HEK293T (cell line): ENCODE measurements at regions not wholly inside any gene's neighbourhood (a gene's known extent, or its start where the extent isn't known, plus 50 kb on each side); places are given as distances from the start of the nearest gene placed in this dataset.
"Not testable (repeated sequence)": the region's sequence is repeated elsewhere in the genome, so short reads cannot be mapped to it uniquely, and the experiment has no call there.

Source experiments
- CTCF ChIA-PET: fragments of 350-600 bp; formaldehyde crosslinking; extraction: SDS; loops from one replicate; lab custom pipeline; 2021; ENCODE audit warnings: antibody characterized with exemption, inconsistent platforms; lab: Yijun Ruan, JAX
- POLR2A ChIA-PET: fragments of 350-600 bp; formaldehyde crosslinking; extraction: SDS; loops from one replicate; lab custom pipeline; 2020; ENCODE audit warnings: antibody characterized with exemption, inconsistent platforms; lab: Yijun Ruan, JAX
- DNase-seq: peaks from one replicate; pipeline ENCODE4 v3.0.0; 2012; ENCODE audit warnings: mixed read lengths; ENCODE audit errors: extremely low spot score
- ARNT ChIP-seq: fragments of 450-650 bp; IDR thresholded peaks from 2 replicates; pipeline ENCODE4 v1.6.1; 2017; ENCODE audit warnings: mild to moderate bottlenecking
- BHLHE40 ChIP-seq: fragments of 450-650 bp; IDR thresholded peaks from 2 replicates; pipeline ENCODE4 v1.6.1; 2016; ENCODE audit warnings: mild to moderate bottlenecking, moderate library complexity, borderline replicate concordance
- CTBP1 ChIP-seq: fragments of 450-650 bp; IDR thresholded peaks from 2 replicates; pipeline ENCODE4 v1.6.1; 2016; ENCODE audit warnings: borderline replicate concordance
- ELF4 ChIP-seq: fragments of 450-650 bp; IDR thresholded peaks from 2 replicates; pipeline ENCODE4 v1.6.1; 2017; ENCODE audit warnings: antibody characterized with exemption
- FOXA1 ChIP-seq: fragments of 450-650 bp; IDR thresholded peaks from 2 replicates; pipeline ENCODE4 v1.6.1; 2016; ENCODE audit warnings: mild to moderate bottlenecking
- FOXK2 ChIP-seq: fragments of 450-650 bp; IDR thresholded peaks from 2 replicates; pipeline ENCODE4 v1.6.1; 2016; ENCODE audit warnings: mild to moderate bottlenecking
- FOXM1 ChIP-seq: fragments of 450-650 bp; IDR thresholded peaks from 2 replicates; pipeline ENCODE4 v1.6.1; 2017; ENCODE audit warnings: mild to moderate bottlenecking, borderline replicate concordance
- HDGF ChIP-seq: fragments of 450-650 bp; IDR thresholded peaks from 2 replicates; pipeline ENCODE4 v1.6.1; 2017; ENCODE audit warnings: antibody characterized with exemption, borderline replicate concordance
- L3MBTL2 ChIP-seq: fragments of 450-650 bp; conservative IDR thresholded peaks from 2 replicates; pipeline ENCODE4 v1.6.1; 2016; ENCODE audit warnings: mild to moderate bottlenecking
- LEF1 ChIP-seq: fragments of 450-650 bp; IDR thresholded peaks from 2 replicates; pipeline ENCODE4 v1.6.1; 2017; ENCODE audit warnings: mild to moderate bottlenecking, borderline replicate concordance
- NFRKB ChIP-seq: fragments of 450-650 bp; IDR thresholded peaks from 2 replicates; pipeline ENCODE4 v1.6.1; 2016; ENCODE audit warnings: mild to moderate bottlenecking, moderate library complexity
- SP1 ChIP-seq: fragments of 450-650 bp; IDR thresholded peaks from 2 replicates; pipeline ENCODE4 v1.6.1; 2017
- SUZ12 ChIP-seq: fragments of 450-650 bp; IDR thresholded peaks from 2 replicates; pipeline ENCODE4 v1.6.1; 2016; ENCODE audit warnings: mild to moderate bottlenecking
- TARDBP ChIP-seq: fragments of 450-650 bp; IDR thresholded peaks from 2 replicates; pipeline ENCODE4 v1.6.1; 2016
- ZNF384 ChIP-seq: fragments of 450-650 bp; IDR thresholded peaks from 2 replicates; pipeline ENCODE4 v1.6.1; 2016
- TF ChIP-seq, protein P1 (sequence below): fragments of 450-650 bp; IDR thresholded peaks from 2 replicates; pipeline ENCODE4 v1.6.1; 2016

DNA sequence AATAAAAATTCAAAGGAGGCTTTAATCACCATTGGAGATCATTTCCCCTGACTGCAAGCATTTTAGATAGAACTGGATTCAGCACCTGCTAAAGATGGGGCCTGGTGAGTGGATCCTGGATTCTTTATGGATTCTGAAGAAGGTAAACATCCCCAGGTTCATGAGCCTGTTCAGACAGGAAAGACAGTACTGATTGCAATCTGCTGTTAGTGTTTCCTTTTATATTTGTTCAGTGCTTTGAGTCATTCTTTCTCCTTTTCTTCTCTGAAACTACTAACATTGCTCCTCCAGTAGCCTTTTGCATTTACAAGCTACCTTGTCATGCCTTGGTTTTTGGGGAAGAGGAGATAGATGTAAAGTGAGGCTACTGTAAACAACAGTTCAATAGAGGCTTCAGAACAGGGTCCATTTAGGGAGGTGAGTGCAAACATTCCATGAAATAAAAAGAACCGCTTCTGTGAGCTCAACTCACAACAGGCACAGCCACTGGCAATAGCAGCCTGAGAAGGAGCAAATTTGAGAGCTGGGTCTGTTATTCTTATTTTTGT is 66.4 kb upstream of the PRL start:
- ChIA-PET CTCF (no interaction called here), POLR2A (no interaction called here)
- DNase-seq = no peak
- TF ChIP-seq FOXK2 (no peak), L3MBTL2 (no peak), LEF1 (no peak), SUZ12 (no peak), ARNT (no peak), HDGF (no peak), TARDBP (no peak), NFRKB (no peak), ELF4 (no peak), FOXM1 (no peak), CTBP1 (no peak), ZNF384 (no peak), SP1 (no peak), FOXA1 (no peak), BHLHE40 (no peak)
- TF ChIP-seq, protein P1, sequence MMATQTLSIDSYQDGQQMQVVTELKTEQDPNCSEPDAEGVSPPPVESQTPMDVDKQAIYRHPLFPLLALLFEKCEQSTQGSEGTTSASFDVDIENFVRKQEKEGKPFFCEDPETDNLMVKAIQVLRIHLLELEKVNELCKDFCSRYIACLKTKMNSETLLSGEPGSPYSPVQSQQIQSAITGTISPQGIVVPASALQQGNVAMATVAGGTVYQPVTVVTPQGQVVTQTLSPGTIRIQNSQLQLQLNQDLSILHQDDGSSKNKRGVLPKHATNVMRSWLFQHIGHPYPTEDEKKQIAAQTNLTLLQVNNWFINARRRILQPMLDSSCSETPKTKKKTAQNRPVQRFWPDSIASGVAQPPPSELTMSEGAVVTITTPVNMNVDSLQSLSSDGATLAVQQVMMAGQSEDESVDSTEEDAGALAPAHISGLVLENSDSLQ = no peak

GRCh38 chr6:22363714-22364239 is 66.9 kb upstream of the PRL start:
- no peak for DNase-seq
- CTCF ChIA-PET = interaction anchor here (0.7 kb wide), 1 partner anchor 216 kb away, joined by 3 read pairs; no protein-coding TSS in a partner anchor
- TF ChIP-seq NFRKB (no peak), SUZ12 (no peak), L3MBTL2 (no peak), LEF1 (no peak), ELF4 (no peak), CTBP1 (no peak), SP1 (no peak), HDGF (no peak), FOXA1 (no peak), TARDBP (no peak), BHLHE40 (no peak), FOXM1 (no peak)
- POLR2A ChIA-PET = no interaction called here

DNA sequence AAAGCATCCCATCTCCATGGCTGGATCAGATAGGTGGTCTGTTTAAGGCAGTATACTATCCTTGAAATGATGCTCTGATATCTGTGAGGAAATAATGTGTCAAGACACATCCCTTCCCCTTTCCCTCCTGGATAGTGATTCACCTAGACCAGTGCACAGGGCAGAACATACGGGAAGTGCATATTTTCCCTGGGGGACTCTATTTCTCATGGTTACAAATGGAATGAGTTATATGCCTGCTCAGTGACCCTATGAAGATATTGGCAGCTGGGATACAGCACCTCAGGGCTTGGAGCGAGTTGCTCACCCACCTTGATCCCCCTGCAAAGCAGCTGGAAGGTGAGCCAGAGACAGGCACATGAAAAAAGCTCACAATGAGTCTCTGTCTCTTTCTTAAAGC is 67.5 kb upstream of the PRL start:
- TF ChIP-seq SP1 (no peak), FOXA1 (no peak), SUZ12 (no peak), FOXM1 (no peak), FOXK2 (no peak), L3MBTL2 (no peak)
- TF ChIP-seq, protein P1 = no peak
- ChIA-PET CTCF (interaction anchor here (0.7 kb wide), 1 partner anchor 216 kb away, joined by 3 read pairs; no protein-coding TSS in a partner anchor), POLR2A (no interaction called here)
- no peak for DNase-seq

DNA sequence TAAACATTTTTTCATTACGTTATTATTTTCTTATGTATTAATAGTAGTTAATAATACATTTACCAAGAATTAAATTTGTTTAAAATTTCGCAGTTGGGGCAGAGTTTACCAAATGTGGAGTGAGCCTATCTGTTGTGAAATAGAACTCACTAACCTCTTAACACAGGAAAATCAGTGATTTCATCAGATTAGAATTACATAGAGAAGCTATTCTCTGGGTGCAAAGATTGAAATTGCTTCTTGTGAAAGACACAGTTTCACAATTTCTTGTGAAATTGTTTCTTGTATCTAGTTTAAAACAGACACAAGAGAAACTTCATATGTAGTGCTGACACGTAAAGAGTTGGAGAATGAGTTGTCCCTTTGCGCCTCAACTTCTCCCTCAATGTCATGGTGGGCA is 69.4 kb upstream of the PRL start:
- DNase-seq = no peak
- ChIA-PET CTCF (no interaction called here), POLR2A (no interaction called here)
- TF ChIP-seq CTBP1 = no peak
- no peak for TF ChIP-seq ELF4
- TF ChIP-seq HDGF = no peak
- TF ChIP-seq BHLHE40 = no peak
- no peak for TF ChIP-seq FOXK2
- no peak for TF ChIP-seq FOXA1

- CTCF ChIA-PET = no interaction called here
- no peak for DNase-seq
- TF ChIP-seq SP1 = no peak
- TF ChIP-seq HDGF = no peak
- no peak for TF ChIP-seq ARNT
- TF ChIP-seq FOXM1 = no peak
- TF ChIP-seq ELF4 = no peak
- TF ChIP-seq LEF1 = no peak
- TF ChIP-seq BHLHE40 = no peak
- TF ChIP-seq, protein P1 = no peak
- no peak for TF ChIP-seq SUZ12
- no peak for TF ChIP-seq ZNF384
- POLR2A ChIA-PET = no interaction called here
Measured at GRCh38 chr6:22367346-22367745, 70.5 kb upstream of the PRL start.

DNA sequence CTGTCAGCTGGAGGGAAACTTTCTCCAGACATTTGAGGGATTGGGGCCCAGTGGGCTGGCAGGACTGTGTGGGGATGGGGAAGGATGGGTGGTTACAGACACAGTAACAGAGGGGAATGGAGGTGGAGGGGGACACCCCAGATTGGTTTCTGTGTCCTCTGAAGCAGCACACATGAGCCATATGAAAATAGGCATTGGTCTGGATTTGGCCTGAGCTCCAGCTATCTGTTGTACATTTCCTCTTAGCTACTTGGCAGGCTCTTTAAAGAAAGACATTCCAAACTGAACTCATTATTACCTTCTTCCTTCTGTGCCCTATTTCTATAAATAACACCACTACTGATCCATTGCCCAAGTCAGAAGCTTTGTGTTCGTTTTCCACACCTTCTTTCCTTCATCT is 72.0 kb upstream of the PRL start:
- ChIA-PET CTCF (interaction anchor here (0.7 kb wide), 1 partner anchor 570 kb away, joined by 4 read pairs; no protein-coding TSS in a partner anchor), POLR2A (no interaction called here)
- TF ChIP-seq SUZ12 (no peak), HDGF (no peak), FOXA1 (no peak), ARNT (no peak)
- no peak for DNase-seq

- ChIA-PET CTCF (no interaction called here), POLR2A (no interaction called here)
- no peak for TF ChIP-seq ELF4
- TF ChIP-seq ARNT = no peak
- no peak for TF ChIP-seq FOXA1
- no peak for TF ChIP-seq SP1
- no peak for TF ChIP-seq HDGF
- no peak for TF ChIP-seq TARDBP
- no peak for TF ChIP-seq CTBP1
- no peak for DNase-seq
Measured at GRCh38 chr6:22372922-22373321, 76.1 kb upstream of the PRL start.

GRCh38 chr6:22374950-22375349 is 78.1 kb upstream of the PRL start:
- POLR2A ChIA-PET, CTCF ChIA-PET, DNase-seq: not testable (repeated sequence)

- CTCF ChIA-PET, DNase-seq, POLR2A ChIA-PET: not testable (repeated sequence)
Measured at GRCh38 chr6:22376293-22376692, 79.5 kb upstream of the PRL start.

DNA sequence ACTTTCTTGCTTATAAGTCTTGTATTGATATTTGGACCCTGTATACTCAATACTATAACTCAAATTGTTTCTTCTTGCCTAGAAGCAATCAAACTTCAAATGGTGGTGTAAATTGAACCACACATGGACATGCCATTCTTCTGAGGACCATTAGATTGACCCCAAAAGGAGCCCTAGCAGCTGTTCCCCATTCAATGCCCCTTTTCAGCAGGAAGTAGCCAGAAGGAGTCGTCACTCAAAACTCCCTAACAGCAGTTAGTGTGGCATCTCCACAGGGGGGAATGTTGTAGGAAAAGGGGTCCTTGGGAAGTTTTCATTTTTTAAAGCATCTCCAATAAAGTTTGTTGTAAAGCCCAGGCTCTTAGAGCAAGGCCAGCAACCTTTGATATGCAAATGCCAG is 81.7 kb upstream of the PRL start:
- CTCF ChIA-PET, POLR2A ChIA-PET, DNase-seq: not testable (repeated sequence)
